HG03457 (cell line): ENCODE measurements at regions not wholly inside any gene's neighbourhood (a gene's known extent, or its start where the extent isn't known, plus 50 kb on each side); places are given as distances from the start of the nearest gene placed in this dataset.

ENCODE experiments used
- ATAC-seq: cut with Tn5 transposase; IDR thresholded peaks from one replicate; pipeline ENCODE4 v1.9.1; 2021; ENCODE audit warnings: moderate number of reproducible peaks; ENCODE audit not compliant: unreplicated experiment

DNA sequence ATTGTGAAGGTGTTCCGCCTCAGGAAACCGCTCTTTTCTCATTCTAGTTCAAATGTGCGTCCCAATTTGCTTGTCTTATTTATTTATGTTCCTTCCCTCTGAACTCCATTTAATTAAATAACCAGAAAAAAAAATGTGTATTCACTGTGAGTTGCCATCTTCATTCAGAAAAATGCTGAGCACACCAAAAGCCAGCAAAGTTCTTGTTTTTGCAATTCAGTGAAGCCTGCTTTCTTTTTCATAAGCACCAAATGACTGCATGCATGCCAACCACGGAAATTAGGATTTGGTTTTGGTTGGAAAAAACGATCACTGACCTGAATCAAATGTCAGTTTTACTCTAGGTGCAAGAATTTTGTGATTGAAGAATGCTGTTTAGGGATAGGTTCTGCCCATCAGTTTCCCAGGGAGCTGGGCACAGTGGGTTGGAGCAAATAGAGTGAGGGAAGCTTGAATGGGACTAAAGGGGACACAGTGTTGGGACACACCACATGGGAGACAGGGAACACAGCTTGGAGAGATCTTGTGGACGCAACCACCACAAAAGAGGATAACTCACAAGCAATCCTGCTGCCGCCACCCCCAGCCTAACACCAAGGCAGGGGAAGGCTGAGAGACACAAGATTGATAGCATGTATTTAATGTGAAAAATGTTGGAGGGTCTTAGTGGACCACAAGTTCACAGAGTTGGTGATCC is 183.4 kb upstream of the GALNT2 start:
- no peak for ATAC-seq

- ATAC-seq: no peak
Measured at GRCh38 chr1:229884765-229885164, 182.3 kb upstream of the GALNT2 start.

DNA sequence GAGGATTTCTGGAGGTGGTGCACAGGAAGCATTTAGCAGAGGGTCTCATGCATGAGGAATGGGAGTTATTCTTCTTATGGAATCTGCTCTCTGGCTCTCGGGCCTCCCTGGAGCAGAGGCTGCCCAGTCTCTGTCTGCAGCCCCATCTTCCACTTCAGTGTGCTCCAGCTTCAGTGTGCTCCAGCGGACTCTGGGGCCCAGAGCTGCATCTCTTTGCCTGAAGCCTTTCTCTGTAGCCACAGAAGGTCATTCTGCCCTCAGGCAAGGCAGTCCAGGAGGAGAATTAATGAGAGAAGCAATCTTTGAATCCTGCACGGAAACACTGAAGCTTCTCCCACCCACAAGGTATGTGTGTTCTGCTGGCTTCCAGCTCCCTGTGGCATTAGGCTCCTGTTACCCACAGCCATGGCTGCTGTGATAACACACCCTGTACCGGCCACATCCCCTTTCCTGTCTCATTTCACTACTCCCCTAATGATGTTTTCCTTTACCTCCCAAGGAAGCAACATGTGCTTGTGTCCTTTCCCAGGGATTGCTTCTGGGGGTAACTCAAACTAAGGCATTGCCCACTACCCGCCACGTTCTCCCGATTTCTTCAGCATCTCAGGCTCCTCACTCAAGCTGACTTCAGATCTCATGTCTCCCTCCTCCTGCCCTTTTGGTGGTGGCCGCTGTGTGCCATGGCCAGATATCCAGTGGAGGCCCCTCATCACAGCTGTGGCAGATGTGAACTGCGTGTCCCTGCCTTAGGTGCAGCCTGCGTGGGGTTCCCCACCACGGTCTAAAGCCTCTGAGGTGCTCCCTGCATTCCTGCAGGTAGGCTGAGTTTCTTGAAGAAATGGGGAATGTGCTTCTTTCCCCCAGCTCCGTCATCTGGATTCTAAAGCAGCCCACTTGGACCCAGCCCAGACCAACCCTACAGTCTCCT is 181.2 kb upstream of the GALNT2 start:
- ATAC-seq: no peak

DNA sequence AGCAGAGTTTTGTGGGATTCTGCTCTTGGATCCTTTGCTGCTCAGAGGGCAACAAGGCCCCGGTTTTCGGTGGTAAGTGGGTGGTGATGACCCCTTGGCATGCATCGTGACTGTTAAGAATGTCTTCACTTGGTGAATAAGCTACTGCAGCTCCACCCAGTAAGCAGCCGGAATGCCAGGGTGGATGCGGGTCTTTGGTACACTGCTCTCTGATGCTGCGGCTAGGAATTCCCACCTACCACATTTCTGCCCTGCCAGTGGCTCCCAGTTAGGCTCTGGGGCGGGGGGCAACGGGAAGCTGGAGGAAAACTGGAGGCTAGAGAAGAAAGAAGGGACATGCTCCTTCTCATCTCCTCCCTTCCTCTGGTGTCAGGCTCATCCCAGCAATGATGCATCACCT is 180.4 kb upstream of the GALNT2 start:
- no peak for ATAC-seq

DNA sequence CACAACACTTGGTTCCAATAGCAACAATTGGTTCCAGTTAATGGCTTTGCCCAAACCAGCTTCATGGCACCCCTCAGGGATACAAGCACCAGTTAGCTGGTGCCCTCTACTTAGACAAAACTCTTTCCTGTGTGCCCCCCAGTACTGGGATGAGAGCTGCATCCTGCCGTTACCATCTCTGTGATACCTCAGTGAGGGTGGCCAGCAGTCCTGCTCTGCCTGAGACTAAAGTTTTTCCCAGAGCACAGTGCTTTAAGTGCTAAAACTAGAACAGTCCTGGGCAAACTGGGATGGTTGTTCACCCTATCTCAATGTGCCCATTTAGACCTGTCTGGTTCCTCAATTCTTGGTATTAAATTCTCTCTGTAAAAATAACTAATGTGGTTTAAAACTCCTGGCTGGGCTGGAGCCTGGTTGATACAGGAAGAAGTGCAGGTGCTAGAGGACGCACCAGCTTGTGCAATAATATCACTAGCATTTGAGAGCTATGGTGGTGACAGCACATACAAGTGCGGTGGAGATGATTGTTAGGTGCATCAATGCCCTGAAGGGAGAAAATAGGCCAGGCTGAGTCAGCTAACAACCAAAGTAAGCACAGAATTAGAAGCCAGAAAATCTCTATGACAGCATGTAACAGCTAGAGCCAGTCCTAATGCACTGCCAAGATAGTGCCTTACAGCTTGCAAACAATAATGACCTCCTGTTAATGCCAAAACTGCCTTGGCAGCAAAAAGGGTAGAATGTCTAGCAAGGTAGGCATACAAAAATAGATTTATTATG is 179.8 kb upstream of the GALNT2 start:
- no peak for ATAC-seq

- ATAC-seq: no peak
Measured at GRCh38 chr1:229888157-229888556, 178.9 kb upstream of the GALNT2 start.

GRCh38 chr1:229888561-229889001 is 178.5 kb upstream of the GALNT2 start:
- no peak for ATAC-seq

DNA sequence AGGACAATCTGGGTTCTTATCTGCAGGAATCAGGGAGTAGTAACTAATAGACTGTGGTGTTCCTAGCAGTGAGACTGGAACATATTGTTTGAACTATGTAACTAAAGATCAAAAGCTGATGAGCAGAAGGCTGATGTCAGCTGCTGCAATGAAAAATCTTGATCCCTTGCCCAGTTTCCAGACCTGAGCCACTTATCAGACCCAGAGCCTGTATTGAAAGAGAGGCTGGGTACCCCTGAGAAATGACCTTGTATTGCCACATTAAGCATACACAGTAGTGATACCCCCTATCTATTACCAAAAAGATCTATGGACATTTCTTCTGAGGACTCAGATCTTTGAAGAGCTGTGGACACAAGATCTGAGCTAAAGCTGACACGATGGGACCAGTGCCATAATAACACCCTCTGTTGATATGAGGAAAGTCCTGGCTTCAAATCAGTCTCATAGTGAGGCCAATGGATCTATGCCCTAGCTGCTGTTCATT is 178.0 kb upstream of the GALNT2 start:
- ATAC-seq: no peak

DNA sequence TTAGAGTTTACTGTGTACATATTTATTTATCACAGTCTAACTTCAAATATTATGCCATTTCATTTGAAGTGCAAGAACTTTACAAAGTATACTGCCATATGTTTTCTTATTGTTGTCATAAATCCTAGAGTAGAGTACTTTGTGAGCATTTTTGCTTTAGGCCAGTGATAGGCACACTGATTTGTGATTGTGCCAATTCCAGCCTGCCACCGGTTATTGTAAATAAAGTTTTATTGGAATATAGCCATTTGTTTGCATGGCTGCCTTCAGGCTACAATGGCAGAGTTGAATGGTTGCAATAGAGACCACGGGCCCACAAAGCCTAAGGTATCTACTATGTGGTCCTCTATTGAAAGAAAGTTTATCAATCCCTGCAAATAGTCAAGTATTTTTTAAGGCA is 175.8 kb upstream of the GALNT2 start:
- no peak for ATAC-seq

GRCh38 chr1:229892515-229893117 is 174.4 kb upstream of the GALNT2 start:
- no peak for ATAC-seq

- no peak for ATAC-seq
Measured at GRCh38 chr1:229893762-229894444, 173.1 kb upstream of the GALNT2 start.

- no peak for ATAC-seq
Measured at GRCh38 chr1:229894532-229894931, 172.5 kb upstream of the GALNT2 start.

DNA sequence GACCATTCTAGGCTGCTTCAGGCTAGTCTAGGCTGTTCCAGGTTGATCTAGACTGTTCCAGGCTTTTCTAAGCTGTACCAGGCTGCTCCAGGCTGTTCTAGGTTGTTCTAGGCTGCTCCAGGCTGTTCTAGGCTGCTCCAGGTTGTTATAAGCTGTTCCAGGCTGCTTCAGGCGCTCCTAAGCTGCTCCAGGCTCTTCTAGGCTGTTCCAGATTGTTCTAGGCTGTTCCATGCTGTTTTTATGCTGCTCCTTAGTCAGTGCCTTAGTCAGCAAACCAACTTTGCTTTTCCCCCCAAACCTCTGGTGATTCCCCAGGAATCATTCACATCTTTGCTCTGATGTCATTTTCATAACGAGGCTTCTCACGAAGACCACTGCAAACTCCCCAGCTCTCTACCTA is 171.4 kb upstream of the GALNT2 start:
- ATAC-seq: no peak

DNA sequence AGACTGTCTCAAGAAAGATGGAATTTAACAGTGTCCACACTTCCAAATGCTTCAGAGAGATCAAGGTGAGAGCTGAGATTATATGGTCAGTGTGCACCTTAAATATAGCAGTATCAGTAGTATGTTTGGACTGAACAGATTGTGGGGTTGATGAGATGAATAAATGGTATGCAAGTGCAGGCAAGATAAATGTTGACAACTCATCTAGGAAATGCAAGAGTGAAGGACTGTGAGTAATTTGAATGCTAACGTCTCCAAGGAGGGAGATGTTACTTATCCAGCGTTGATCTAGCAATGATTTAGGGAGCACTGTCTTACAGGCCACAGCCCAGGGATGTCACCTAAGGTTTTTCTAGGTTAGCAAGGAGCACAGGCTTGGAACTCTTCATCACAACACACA is 170.7 kb upstream of the GALNT2 start:
- ATAC-seq: no peak

- no peak for ATAC-seq
Measured at GRCh38 chr1:229896861-229897260, 170.2 kb upstream of the GALNT2 start.

GRCh38 chr1:229897501-229897900 is 169.5 kb upstream of the GALNT2 start:
- no peak for ATAC-seq

DNA sequence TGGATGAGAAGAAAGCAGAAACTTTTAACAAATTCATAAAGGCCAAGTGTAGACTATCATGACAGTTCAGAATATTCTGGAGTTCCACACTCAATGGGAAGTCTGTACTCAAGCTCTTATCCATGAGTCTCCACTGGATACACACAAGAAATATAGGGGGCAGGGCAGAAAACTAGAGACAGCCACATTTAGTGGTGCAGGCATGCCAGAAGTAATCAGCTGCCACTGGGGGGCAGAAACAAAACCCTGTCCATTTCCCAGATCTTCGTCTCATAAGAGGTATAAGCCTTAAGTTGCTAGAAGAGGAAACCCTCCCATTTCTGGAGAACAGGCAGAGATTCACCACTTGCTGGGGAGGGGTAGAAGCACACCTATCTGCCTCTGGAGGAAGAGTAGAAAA is 166.8 kb upstream of the GALNT2 start:
- no peak for ATAC-seq

DNA sequence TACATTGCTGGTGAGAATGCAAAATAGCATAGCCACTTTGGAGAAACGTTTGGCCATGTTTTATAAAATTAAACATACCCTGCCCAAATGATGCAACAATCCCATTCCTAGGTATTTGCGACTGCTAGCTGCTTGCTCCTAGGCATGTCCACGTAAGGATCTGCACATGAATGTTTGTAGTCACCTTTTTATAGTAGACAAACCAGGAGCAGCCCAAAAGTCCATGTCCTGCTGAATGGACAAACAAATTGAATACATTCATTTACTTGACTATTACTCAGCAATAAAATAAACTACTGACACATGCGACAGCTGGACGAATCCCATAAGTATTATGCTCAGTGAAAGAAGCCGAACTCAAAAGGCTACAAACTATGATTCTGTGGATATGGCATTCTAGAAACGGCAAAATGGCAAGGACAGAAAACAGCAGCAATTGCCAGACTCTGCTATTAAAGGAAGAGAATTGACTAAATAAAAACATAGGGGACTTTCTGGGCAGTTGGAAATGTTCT is 161.9 kb upstream of the GALNT2 start:
- no peak for ATAC-seq

DNA sequence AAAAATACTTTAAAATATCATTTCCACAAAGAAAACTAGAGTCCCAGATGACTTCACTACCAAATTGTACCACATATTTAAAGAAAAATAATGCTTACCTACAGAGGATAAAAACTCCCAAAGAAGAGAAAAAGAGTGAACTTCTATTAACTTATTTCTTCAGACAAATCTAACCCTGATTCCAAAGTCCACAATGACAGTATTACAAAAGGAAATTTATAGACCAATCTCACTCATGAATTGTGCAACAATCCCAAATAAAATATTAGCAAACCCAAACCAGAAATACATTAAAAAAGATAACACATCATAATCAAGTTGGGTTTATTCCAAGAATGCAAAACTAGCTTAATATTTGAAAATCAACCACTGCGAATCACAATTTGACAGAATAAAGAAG is 161.4 kb upstream of the GALNT2 start:
- no peak for ATAC-seq
